GM12878 (cell line): ENCODE measurements at regions not wholly inside any gene's neighbourhood (a gene's known extent, or its start where the extent isn't known, plus 50 kb on each side); places are given as distances from the start of the nearest gene placed in this dataset.

Experiments used
- ATAC-seq: fragments of 200-7000 bp; cut with Tn5 transposase; 3 replicates; pipeline ENCODE4 v1.9.1; 2020; ENCODE audit warnings: mild to moderate bottlenecking, moderate library complexity
- BruUV-seq: library from RNA; stranded (reverse); fragments of 400-500 nt; replicated peaks from 2 replicates; lab custom pipeline; 2021; lab: Mats Ljungman, UMichigan
- CTCF ChIA-PET: fragments of 300-600 bp; sonication (Branson Sonifier 250); formaldehyde crosslinking; extraction: SDS; loops from one replicate; lab custom pipeline; 2021; ENCODE audit warnings: inconsistent platforms; lab: Yijun Ruan, JAX
- POLR2A ChIA-PET: fragments of 350-600 bp; formaldehyde crosslinking; extraction: SDS; loops from one replicate; lab custom pipeline; 2021; ENCODE audit warnings: inconsistent platforms; lab: Charles Lee
- RAD21 ChIA-PET: fragments of 300-600 bp; sonication (Branson Sonifier 250); formaldehyde crosslinking; loops from one replicate; lab custom pipeline; 2023; ENCODE audit warnings: antibody characterized with exemption; ENCODE audit not compliant: unreplicated experiment; lab: Charles Lee
- SMC1A ChIA-PET: fragments of 300-600 bp; sonication (Branson Sonifier 250); formaldehyde crosslinking; loops from one replicate; lab custom pipeline; 2023; ENCODE audit not compliant: unreplicated experiment, uncharacterized antibody; lab: Charles Lee
- DNase-seq: peaks from one replicate; pipeline ENCODE4 v3.0.0-alpha.2; 2011; ENCODE audit warnings: low read depth, low spot score
- FAIRE-seq: peaks from 3 replicates; lab custom pipeline; 2011; peaks lifted over from hg19 to GRCh38; lab: Jason Lieb, UNC
- H2AFZ ChIP-seq: 2 replicates; pipeline ENCODE4 v1.6.0; 2011; ENCODE audit warnings: low read depth, low read length, control low read depth; ENCODE audit not compliant: control insufficient read depth
- H3K27ac ChIP-seq: 2 replicates; pipeline ENCODE4 v1.5.1; 2011; ENCODE audit warnings: control low read depth; ENCODE audit not compliant: control insufficient read depth, insufficient read depth
- H3K27me3 ChIP-seq, 2 experiments: replicated peaks in 1 of 2; 2 replicates each; pipeline versions ENCODE4 v1.6.0 to v1.6.1; 2011; ENCODE audit warnings: low read length in 1 of 2; ENCODE audit not compliant: control insufficient read depth in 2 of 2, insufficient read depth in 2 of 2
- H3K36me3 ChIP-seq, 2 experiments: 2 replicates each; pipeline ENCODE4 v1.5.1; 2011; ENCODE audit warnings: low read length in 1 of 2; ENCODE audit not compliant: control insufficient read depth in 2 of 2, insufficient read depth in 2 of 2
- H3K4me1 ChIP-seq: 2 replicates; pipeline ENCODE4 v1.6.1; 2011; ENCODE audit warnings: mild to moderate bottlenecking, low read length, moderate library complexity, mixed read lengths; ENCODE audit not compliant: control insufficient read depth, insufficient read depth
- H3K4me2 ChIP-seq: 2 replicates; pipeline ENCODE4 v1.6.0; 2011; ENCODE audit warnings: control low read depth; ENCODE audit not compliant: control insufficient read depth, insufficient read depth
- H3K4me3 ChIP-seq: fragments of 200-600 bp; sonication (generic); 2 replicates; pipeline ENCODE4 v1.5.1; 2016
- H3K79me2 ChIP-seq: 2 replicates; pipeline ENCODE4 v1.6.0; 2011; ENCODE audit warnings: low read length; ENCODE audit not compliant: control insufficient read depth, insufficient read depth
- H3K9ac ChIP-seq: 2 replicates; pipeline ENCODE4 v1.8.0; 2011; ENCODE audit warnings: low read length, control low read depth, mixed read lengths; ENCODE audit not compliant: control insufficient read depth, insufficient read depth
- H3K9me3 ChIP-seq: replicated peaks from 3 replicates; pipeline ENCODE4 v1.5.1; 2011; ENCODE audit warnings: mild to moderate bottlenecking, low read length; ENCODE audit not compliant: control insufficient read depth, insufficient read depth
- H4K20me1 ChIP-seq: 2 replicates; pipeline ENCODE4 v1.6.0; 2011; ENCODE audit not compliant: control insufficient read depth, insufficient read depth
- ATF7 ChIP-seq: fragments of 450-650 bp; IDR thresholded peaks from 2 replicates; pipeline ENCODE4 v1.6.1; 2016; ENCODE audit warnings: low read depth, mild to moderate bottlenecking
- CTCF ChIP-seq, 3 experiments: IDR thresholded peaks in 2 of 3; conservative IDR thresholded peaks in 1 of 3; 2 replicates each; pipeline ENCODE4 v1.5.1; 2011; ENCODE audit warnings: low read depth in 3 of 3, low read length in 3 of 3, mild to moderate bottlenecking in 3 of 3, control low read depth in 2 of 3, moderate library complexity in 2 of 3, inconsistent platforms in 1 of 3, mixed read lengths in 1 of 3; ENCODE audit not compliant: control insufficient read depth in 2 of 3, insufficient read depth in 1 of 3; ENCODE audit errors: extremely low read depth in 1 of 3
- EP300 ChIP-seq, 2 experiments: fragments of 150-350 bp in 1 of 2; IDR thresholded peaks; 2 replicates each; pipeline ENCODE4 v1.6.1; 2011 to 2012; ENCODE audit warnings: low read depth in 2 of 2, low read length in 2 of 2, borderline replicate concordance in 1 of 2, improper control_type of control experiment in 1 of 2, inconsistent platforms in 1 of 2; ENCODE audit not compliant: control insufficient read depth in 1 of 2
- GABPA ChIP-seq: IDR thresholded peaks from 2 replicates; pipeline ENCODE4 v1.6.1; 2014; ENCODE audit warnings: antibody characterized with exemption, low read depth, mild to moderate bottlenecking, inconsistent platforms
- HCFC1 ChIP-seq: fragments of 150-350 bp; IDR thresholded peaks from 2 replicates; pipeline ENCODE4 v1.6.1; 2014; ENCODE audit warnings: low read length
- IRF5 ChIP-seq: fragments of 450-650 bp; IDR thresholded peaks from 2 replicates; pipeline ENCODE4 v1.6.1; 2017; ENCODE audit warnings: borderline replicate concordance
- MXI1 ChIP-seq: fragments of 150-350 bp; IDR thresholded peaks from 2 replicates; pipeline ENCODE4 v1.6.1; 2011; ENCODE audit warnings: low read depth, mild to moderate bottlenecking, inconsistent platforms, low read length, improper control_type of control experiment
- NFXL1 ChIP-seq: fragments of 450-650 bp; IDR thresholded peaks from 2 replicates; pipeline ENCODE4 v1.6.1; 2017; ENCODE audit warnings: antibody characterized with exemption, mild to moderate bottlenecking, borderline replicate concordance
- POLR2AphosphoS5 ChIP-seq: IDR thresholded peaks from 2 replicates; pipeline ENCODE4 v1.6.1; 2011; ENCODE audit warnings: mild to moderate bottlenecking, low read length, inconsistent platforms
- RBBP5 ChIP-seq: fragments of 200-600 bp; sonication (generic); conservative IDR thresholded peaks from 2 replicates; pipeline ENCODE4 v1.6.1; 2016
- RUNX3 ChIP-seq: IDR thresholded peaks from 2 replicates; pipeline ENCODE4 v1.6.1; 2012; ENCODE audit warnings: low read length, inconsistent platforms
- SMAD5 ChIP-seq: IDR thresholded peaks from 2 replicates; pipeline ENCODE4 v1.6.1; 2016; ENCODE audit warnings: antibody characterized with exemption, low read depth
- TCF3 ChIP-seq: IDR thresholded peaks from 2 replicates; pipeline ENCODE4 v1.6.1; 2012; ENCODE audit warnings: low read depth, mild to moderate bottlenecking, low read length, borderline replicate concordance; ENCODE audit not compliant: insufficient read depth
- TCF7 ChIP-seq: IDR thresholded peaks from 2 replicates; pipeline ENCODE4 v1.6.1; 2014; ENCODE audit warnings: antibody characterized with exemption, borderline replicate concordance
- WGBS: methylation state at CpG from one replicate; pipeline ENCODE4 v1.1.6; 2016; ENCODE audit warnings: low lambda C conversion rate; ENCODE audit not compliant: insufficient replicate concordance, insufficient coverage; ENCODE audit errors: missing lambda C conversion rate; 5-methylcytosine and 5-hydroxymethylcytosine counted together
- in situ Hi-C: fragments of 300-500 bp; cut with MboI; formaldehyde crosslinking; loops from 9 replicates; pipeline ENCODE4 v1.14.3; 2018; ENCODE audit warnings: mixed read lengths
- intact Hi-C: fragments of 100-400 bp; cut with micrococcal nuclease; formaldehyde crosslinking; loops from one replicate; pipeline ENCODE4 v1.14.2; 2022; ENCODE audit not compliant: unreplicated experiment
- TF ChIP-seq, protein P1 (sequence below): fragments of 450-650 bp; IDR thresholded peaks from 2 replicates; pipeline ENCODE4 v1.6.1; 2014; ENCODE audit warnings: mild to moderate bottlenecking
- TF ChIP-seq, protein P2 (sequence below): IDR thresholded peaks from 2 replicates; pipeline ENCODE4 v1.6.1; 2011; ENCODE audit warnings: mild to moderate bottlenecking, low read depth, low read length, moderate library complexity; ENCODE audit not compliant: insufficient replicate concordance
- TF ChIP-seq, protein P3 (sequence below): IDR thresholded peaks from 2 replicates; pipeline ENCODE4 v1.6.1; 2011; ENCODE audit warnings: borderline replicate concordance, low read depth, mild to moderate bottlenecking, moderate library complexity, low read length; ENCODE audit not compliant: insufficient read depth, poor library complexity, severe bottlenecking

- CTCF ChIA-PET: no interaction called here
- TF ChIP-seq, protein P1, sequence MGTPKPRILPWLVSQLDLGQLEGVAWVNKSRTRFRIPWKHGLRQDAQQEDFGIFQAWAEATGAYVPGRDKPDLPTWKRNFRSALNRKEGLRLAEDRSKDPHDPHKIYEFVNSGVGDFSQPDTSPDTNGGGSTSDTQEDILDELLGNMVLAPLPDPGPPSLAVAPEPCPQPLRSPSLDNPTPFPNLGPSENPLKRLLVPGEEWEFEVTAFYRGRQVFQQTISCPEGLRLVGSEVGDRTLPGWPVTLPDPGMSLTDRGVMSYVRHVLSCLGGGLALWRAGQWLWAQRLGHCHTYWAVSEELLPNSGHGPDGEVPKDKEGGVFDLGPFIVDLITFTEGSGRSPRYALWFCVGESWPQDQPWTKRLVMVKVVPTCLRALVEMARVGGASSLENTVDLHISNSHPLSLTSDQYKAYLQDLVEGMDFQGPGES: no peak
- TF ChIP-seq SMAD5 (no peak), RUNX3 (no peak), CTCF (IDR thresholded peaks at IDR 0.05 in 2 of 3, conservative IDR thresholded peaks at IDR 0.05 in 1 of 3; ENCODE audit: control insufficient read depth in 2 of 3, extremely low read depth in 1 of 3, insufficient read depth in 1 of 3, low read depth in 3 of 3, low read length in 3 of 3) (no peak), NFXL1 (no peak), EP300 (IDR thresholded peaks at IDR 0.05; ENCODE audit: borderline replicate concordance in 1 of 2, control insufficient read depth in 1 of 2, low read depth in 2 of 2, low read length in 2 of 2) (no peak), TCF7 (no peak), GABPA (no peak), HCFC1 (no peak), MXI1 (no peak), POLR2AphosphoS5 (no peak), ATF7 (no peak), IRF5 (no peak), TCF3 (no peak), RBBP5 (no peak)
- TF ChIP-seq, protein P2, sequence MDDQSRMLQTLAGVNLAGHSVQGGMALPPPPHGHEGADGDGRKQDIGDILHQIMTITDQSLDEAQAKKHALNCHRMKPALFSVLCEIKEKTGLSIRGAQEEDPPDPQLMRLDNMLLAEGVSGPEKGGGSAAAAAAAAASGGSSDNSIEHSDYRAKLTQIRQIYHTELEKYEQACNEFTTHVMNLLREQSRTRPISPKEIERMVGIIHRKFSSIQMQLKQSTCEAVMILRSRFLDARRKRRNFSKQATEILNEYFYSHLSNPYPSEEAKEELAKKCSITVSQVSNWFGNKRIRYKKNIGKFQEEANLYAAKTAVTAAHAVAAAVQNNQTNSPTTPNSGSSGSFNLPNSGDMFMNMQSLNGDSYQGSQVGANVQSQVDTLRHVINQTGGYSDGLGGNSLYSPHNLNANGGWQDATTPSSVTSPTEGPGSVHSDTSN: no peak
- TF ChIP-seq, protein P3, sequence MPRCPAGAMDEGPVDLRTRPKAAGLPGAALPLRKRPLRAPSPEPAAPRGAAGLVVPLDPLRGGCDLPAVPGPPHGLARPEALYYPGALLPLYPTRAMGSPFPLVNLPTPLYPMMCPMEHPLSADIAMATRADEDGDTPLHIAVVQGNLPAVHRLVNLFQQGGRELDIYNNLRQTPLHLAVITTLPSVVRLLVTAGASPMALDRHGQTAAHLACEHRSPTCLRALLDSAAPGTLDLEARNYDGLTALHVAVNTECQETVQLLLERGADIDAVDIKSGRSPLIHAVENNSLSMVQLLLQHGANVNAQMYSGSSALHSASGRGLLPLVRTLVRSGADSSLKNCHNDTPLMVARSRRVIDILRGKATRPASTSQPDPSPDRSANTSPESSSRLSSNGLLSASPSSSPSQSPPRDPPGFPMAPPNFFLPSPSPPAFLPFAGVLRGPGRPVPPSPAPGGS: no peak
These were observed 399.5 kb upstream of the ARGLU1 start for GRCh38 chr13:106967391-106967790.

More at GRCh38 chr13:106967391-106967790, 399.5 kb upstream of the ARGLU1 start:
- Histone ChIP-seq H3K27ac (no peak overlapping the region), H3K79me2 (no peaks in the 10 kb centered on the region), H2AFZ (no peak overlapping the region), H3K4me1 (no peaks in the 10 kb centered on the region), H4K20me1 (no peaks in the 10 kb centered on the region), H3K9me3 (no peaks in the 10 kb centered on the region), H3K4me2 (no peak overlapping the region), H3K36me3 (no peaks in the 10 kb centered on the region), H3K4me3 (no peak overlapping the region), H3K9ac (no peak overlapping the region), H3K27me3 (no peaks in the 10 kb centered on the region)
- 25% methylated on average over 1 of the region's 1 CpG for WGBS
- POLR2A ChIA-PET: no interaction called here
- SMC1A ChIA-PET: interaction anchor here (0.9 kb wide), 1 partner anchor 15 kb away, joined by 3 read pairs; no protein-coding TSS in a partner anchor
- FAIRE-seq (no peak), ATAC-seq (no peak), DNase-seq (no peak)
- BruUV-seq: no TSS peak
- in situ Hi-C loops: no loop called here
- RAD21 ChIA-PET: no interaction called here
- intact Hi-C loops: no loop called here
